SH-SY5Y (cell line): ENCODE measurements at regions not wholly inside any gene's neighbourhood (a gene's known extent, or its start where the extent isn't known, plus 50 kb on each side); places are given as distances from the start of the nearest gene placed in this dataset.

ENCODE experiments used
- GATA2 ChIP-seq: IDR thresholded peaks from 2 replicates; pipeline ENCODE4 v1.6.1; 2011; ENCODE audit warnings: mild to moderate bottlenecking, low read depth, low read length
- GATA3 ChIP-seq: IDR thresholded peaks from 2 replicates; pipeline ENCODE4 v1.6.1; 2011; ENCODE audit warnings: low read depth, mild to moderate bottlenecking, low read length, moderate library complexity

DNA sequence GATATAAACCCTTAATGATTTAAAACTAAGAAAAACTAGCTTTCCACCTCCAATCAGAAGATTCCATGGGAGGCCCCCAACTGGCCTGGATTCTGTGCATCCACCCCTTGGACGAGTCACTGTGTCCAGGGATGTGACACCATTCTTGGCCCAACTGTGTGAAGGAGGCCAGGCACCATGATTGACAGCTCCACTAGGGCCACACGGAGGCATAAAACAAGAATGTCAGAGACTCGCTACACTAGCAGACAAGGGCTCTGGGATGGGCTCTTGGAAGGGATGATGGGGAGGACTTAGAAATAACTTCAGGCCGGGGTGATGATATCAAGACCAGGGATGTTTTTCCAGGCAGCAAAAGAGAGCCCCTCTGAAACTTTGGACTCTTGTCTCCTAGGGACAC is 117.8 kb upstream of the GNAO1 start:
- TF ChIP-seq GATA2 (no peak), GATA3 (no peak)
